Mesendoderm (in vitro differentiated cells): ENCODE measurements at regions not wholly inside any gene's neighbourhood (a gene's known extent, or its start where the extent isn't known, plus 50 kb on each side); places are given as distances from the start of the nearest gene placed in this dataset.

Source experiments
- DNase-seq: peaks from one replicate; pipeline ENCODE4 v3.0.0; 2013
- H2AK5ac ChIP-seq: 2 replicates; pipeline ENCODE4 v1.6.1; 2013; ENCODE audit warnings: low read length, inconsistent platforms
- H2BK120ac ChIP-seq: 2 replicates; pipeline ENCODE4 v1.6.1; 2013; ENCODE audit warnings: low read depth, mild to moderate bottlenecking, low read length, moderate library complexity, mixed read lengths
- H2BK15ac ChIP-seq: replicated peaks from 2 replicates; pipeline ENCODE4 v1.6.1; 2013; ENCODE audit warnings: low read depth, mild to moderate bottlenecking, moderate library complexity
- H2BK5ac ChIP-seq: 2 replicates; pipeline ENCODE4 v1.6.1; 2013; ENCODE audit warnings: low read length, inconsistent platforms
- H3K18ac ChIP-seq: 2 replicates; pipeline ENCODE4 v1.6.1; 2013; ENCODE audit warnings: mild to moderate bottlenecking, low read length, mixed read lengths
- H3K23ac ChIP-seq: one replicate; pipeline ENCODE4 v1.6.1; 2013; ENCODE audit warnings: low read length
- H3K27ac ChIP-seq: 2 replicates; pipeline ENCODE4 v1.5.1; 2013; ENCODE audit warnings: low read depth, mild to moderate bottlenecking, inconsistent platforms, low read length, moderate library complexity
- H3K27me3 ChIP-seq: 2 replicates; pipeline ENCODE4 v1.6.1; 2013; ENCODE audit warnings: low read length, control low read depth, mild to moderate bottlenecking, inconsistent platforms; ENCODE audit not compliant: insufficient read depth, poor library complexity
- H3K36me3 ChIP-seq: 2 replicates; pipeline ENCODE4 v1.6.1; 2013; ENCODE audit warnings: low read length, inconsistent platforms; ENCODE audit not compliant: control insufficient read depth, insufficient read depth
- H3K4ac ChIP-seq: one replicate; pipeline ENCODE4 v1.6.1; 2013; ENCODE audit warnings: low read depth, mild to moderate bottlenecking, low read length, moderate library complexity
- H3K4me1 ChIP-seq: 2 replicates; pipeline ENCODE4 v1.6.1; 2013; ENCODE audit warnings: low read depth, low read length, inconsistent platforms; ENCODE audit not compliant: control insufficient read depth
- H3K4me2 ChIP-seq: 2 replicates; pipeline ENCODE4 v1.6.1; 2013; ENCODE audit warnings: low read length
- H3K4me3 ChIP-seq: 2 replicates; pipeline ENCODE4 v1.5.1; 2013; ENCODE audit warnings: mild to moderate bottlenecking, low read length
- H3K56ac ChIP-seq: one replicate; pipeline ENCODE4 v1.6.1; 2013; ENCODE audit warnings: low read length
- H3K79me1 ChIP-seq: 2 replicates; pipeline ENCODE4 v1.6.1; 2013; ENCODE audit warnings: low read length, inconsistent platforms
- H3K79me2 ChIP-seq: 2 replicates; pipeline ENCODE4 v1.6.1; 2013; ENCODE audit warnings: mild to moderate bottlenecking, low read length; ENCODE audit not compliant: control insufficient read depth, insufficient read depth
- H3K9ac ChIP-seq: 2 replicates; pipeline ENCODE4 v1.6.1; 2013; ENCODE audit warnings: low read length, inconsistent platforms
- H4K5ac ChIP-seq: one replicate; pipeline ENCODE4 v1.6.1; 2013; ENCODE audit warnings: low read length
- H4K8ac ChIP-seq: one replicate; pipeline ENCODE4 v1.6.1; 2013; ENCODE audit warnings: low read depth, mild to moderate bottlenecking, control low read depth, low read length, moderate library complexity
- WGBS: extraction: QIAGEN DNeasy Blood & Tissue Kit; methylation state at CpG from one replicate; pipeline ENCODE4 v1.1.7; 2013; ENCODE audit warnings: low lambda C conversion rate, missing lambda C conversion rate; ENCODE audit not compliant: insufficient coverage; ENCODE audit errors: extremely low coverage; 5-methylcytosine and 5-hydroxymethylcytosine counted together

- no CpG with 5 or more reads among the region's 1 CpG for WGBS
- H3K23ac ChIP-seq: no peak overlapping the region
- H2BK120ac ChIP-seq: no peak overlapping the region
- H3K4me2 ChIP-seq: no peak overlapping the region
- H2BK5ac ChIP-seq: no peak overlapping the region
- H3K4me3 ChIP-seq: no peak overlapping the region
- no peak overlapping the region for H2BK15ac ChIP-seq
- H4K5ac ChIP-seq: no peak overlapping the region
- H3K79me2 ChIP-seq: no peaks in the 10 kb centered on the region
- no peak overlapping the region for H3K4ac ChIP-seq
- H3K79me1 ChIP-seq: no peaks in the 10 kb centered on the region
- H3K18ac ChIP-seq: no peak overlapping the region
- H4K8ac ChIP-seq: no peak overlapping the region
- H3K9ac ChIP-seq: no peak overlapping the region
- no peak overlapping the region for H2AK5ac ChIP-seq
- no peak overlapping the region for H3K56ac ChIP-seq
- no peak for DNase-seq
- H3K4me1 ChIP-seq: no peaks in the 10 kb centered on the region
- H3K27ac ChIP-seq: no peak overlapping the region
- no peaks in the 10 kb centered on the region for H3K36me3 ChIP-seq
- H3K27me3 ChIP-seq: no peaks in the 10 kb centered on the region
These were observed 171.1 kb upstream of the SLC7A11 start for GRCh38 chr4:138413273-138413672.

- Histone ChIP-seq H4K5ac (no peak overlapping the region), H4K8ac (no peak overlapping the region), H2AK5ac (no peak overlapping the region), H2BK5ac (no peak overlapping the region), H3K56ac (no peak overlapping the region), H3K4ac (no peak overlapping the region), H3K18ac (no peak overlapping the region), H3K4me3 (no peak overlapping the region), H3K23ac (no peak overlapping the region), H3K27me3 (no peaks in the 10 kb centered on the region), H3K9ac (no peak overlapping the region), H2BK15ac (no peak overlapping the region), H2BK120ac (no peak overlapping the region), H3K27ac (no peak overlapping the region), H3K79me1 (no peaks in the 10 kb centered on the region), H3K79me2 (no peaks in the 10 kb centered on the region), H3K36me3 (no peaks in the 10 kb centered on the region), H3K4me1 (no peaks in the 10 kb centered on the region), H3K4me2 (no peak overlapping the region)
- WGBS: no CpG with 5 or more reads among the region's 5 CpGs
- no peak for DNase-seq
These were observed 170.7 kb upstream of the SLC7A11 start for GRCh38 chr4:138412847-138413246.

DNA sequence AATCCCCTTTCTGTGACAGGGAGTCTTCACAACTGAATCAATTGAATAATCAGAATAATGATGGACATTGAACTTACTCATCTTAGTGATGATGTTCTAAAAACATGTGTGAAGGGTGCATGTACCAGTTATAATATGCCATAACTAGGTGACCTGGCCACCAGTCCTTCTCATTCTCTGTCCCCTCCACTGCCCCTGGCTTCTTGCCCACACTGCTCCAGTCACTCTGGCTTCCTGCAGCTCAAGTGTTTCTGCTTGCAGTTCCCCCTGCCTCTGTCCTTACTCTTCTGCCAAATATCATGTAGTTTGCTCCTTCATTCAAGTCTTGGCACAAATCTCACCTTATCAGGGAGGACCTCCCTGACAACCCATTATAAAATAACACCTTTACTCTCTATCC lies 168.1 kb upstream of the SLC7A11 start:
- Histone ChIP-seq H3K79me1 (no peaks in the 10 kb centered on the region), H3K23ac (no peak overlapping the region), H3K4ac (no peak overlapping the region), H4K8ac (no peak overlapping the region), H2BK15ac (no peak overlapping the region), H3K18ac (no peak overlapping the region), H3K4me1 (no peaks in the 10 kb centered on the region), H3K27me3 (no peaks in the 10 kb centered on the region), H2BK120ac (no peak overlapping the region), H2BK5ac (no peak overlapping the region), H3K36me3 (no peaks in the 10 kb centered on the region), H4K5ac (no peak overlapping the region), H3K27ac (no peak overlapping the region), H3K56ac (no peak overlapping the region), H3K79me2 (no peaks in the 10 kb centered on the region), H3K9ac (no peak overlapping the region), H3K4me3 (no peak overlapping the region), H2AK5ac (no peak overlapping the region), H3K4me2 (no peak overlapping the region)
- no peak for DNase-seq

- Histone ChIP-seq H3K18ac (no peak overlapping the region), H3K36me3 (no peaks in the 10 kb centered on the region), H3K79me1 (no peaks in the 10 kb centered on the region), H3K4me1 (no peaks in the 10 kb centered on the region), H2BK5ac (no peak overlapping the region), H3K4me3 (no peak overlapping the region), H3K4ac (no peak overlapping the region), H2AK5ac (no peak overlapping the region), H4K8ac (no peak overlapping the region), H3K79me2 (no peaks in the 10 kb centered on the region), H4K5ac (no peak overlapping the region), H3K27me3 (no peaks in the 10 kb centered on the region), H3K27ac (no peak overlapping the region), H3K23ac (no peak overlapping the region), H2BK15ac (no peak overlapping the region), H3K4me2 (no peak overlapping the region), H3K9ac (no peak overlapping the region), H2BK120ac (no peak overlapping the region), H3K56ac (no peak overlapping the region)
- no peak for DNase-seq
- WGBS: no CpG with 5 or more reads among the region's 3 CpGs
These were observed 167.5 kb upstream of the SLC7A11 start for GRCh38 chr4:138409670-138410069.

DNA sequence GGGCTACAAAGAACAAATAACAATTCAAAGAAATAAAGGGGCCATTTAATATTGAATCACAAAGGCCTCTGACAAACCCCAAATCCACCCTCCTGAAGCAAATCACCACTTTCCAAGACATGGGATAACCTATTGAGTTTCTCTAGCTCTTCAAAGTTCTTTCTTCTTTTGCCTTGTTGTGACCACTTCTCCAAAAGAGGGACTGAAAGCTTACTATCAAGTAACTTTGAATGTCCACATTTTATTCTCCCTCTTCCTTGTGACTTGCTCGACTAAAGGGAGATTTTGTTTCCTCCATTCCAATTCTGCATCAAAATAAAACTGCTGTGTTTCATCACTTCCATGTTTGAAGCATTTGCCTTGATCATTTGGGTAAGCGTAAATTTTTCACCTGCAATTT lies 166.6 kb upstream of the SLC7A11 start:
- Histone ChIP-seq H2BK15ac (no peak overlapping the region), H3K79me2 (no peaks in the 10 kb centered on the region), H3K4me1 (no peaks in the 10 kb centered on the region)

DNA sequence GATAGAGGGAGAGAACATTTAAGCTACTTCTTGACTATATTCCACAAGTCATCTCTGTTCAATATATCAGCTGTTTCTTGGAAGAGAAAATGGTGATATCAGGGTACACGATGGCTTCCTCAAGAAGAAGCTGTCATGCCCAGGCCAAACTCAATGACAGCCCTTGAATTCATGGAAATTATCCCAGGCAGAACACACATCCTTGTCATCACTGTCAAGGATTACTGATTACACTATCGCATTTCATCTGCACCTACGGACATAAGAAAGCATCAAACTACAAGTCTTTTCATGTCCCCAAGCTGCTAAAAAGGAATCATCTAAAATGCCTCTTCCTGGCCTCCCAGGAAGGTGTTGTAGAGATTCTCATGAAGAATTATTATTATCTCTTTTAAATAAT lies 165.2 kb upstream of the SLC7A11 start:
- H3K27ac ChIP-seq: no peak overlapping the region
- H3K18ac ChIP-seq: no peak overlapping the region
- H3K27me3 ChIP-seq: no peaks in the 10 kb centered on the region
- H3K23ac ChIP-seq: no peak overlapping the region
- no peak overlapping the region for H3K4me2 ChIP-seq
- no peak overlapping the region for H2BK15ac ChIP-seq
- no peak overlapping the region for H4K5ac ChIP-seq
- no peak overlapping the region for H4K8ac ChIP-seq
- H3K79me1 ChIP-seq: no peaks in the 10 kb centered on the region
- H3K4me1 ChIP-seq: no peaks in the 10 kb centered on the region
- WGBS: no CpG with 5 or more reads among the region's 3 CpGs
- no peak overlapping the region for H3K56ac ChIP-seq
- no peak overlapping the region for H2AK5ac ChIP-seq
- H3K79me2 ChIP-seq: no peaks in the 10 kb centered on the region
- H3K36me3 ChIP-seq: no peaks in the 10 kb centered on the region
- no peak overlapping the region for H3K9ac ChIP-seq
- no peak overlapping the region for H3K4me3 ChIP-seq
- no peak overlapping the region for H2BK5ac ChIP-seq
- no peak overlapping the region for H3K4ac ChIP-seq
- no peak overlapping the region for H2BK120ac ChIP-seq
- DNase-seq: no peak

More for the DNA sequence above, 166.6 kb upstream of the SLC7A11 start:
- Histone ChIP-seq H3K4ac (no peak overlapping the region), H3K4me2 (no peak overlapping the region), H3K27me3 (no peaks in the 10 kb centered on the region), H3K9ac (no peak overlapping the region), H3K36me3 (no peaks in the 10 kb centered on the region), H3K56ac (no peak overlapping the region), H3K27ac (no peak overlapping the region), H2AK5ac (no peak overlapping the region), H3K79me1 (no peaks in the 10 kb centered on the region), H3K4me3 (no peak overlapping the region), H4K8ac (no peak overlapping the region), H4K5ac (no peak overlapping the region), H2BK120ac (no peak overlapping the region), H3K23ac (no peak overlapping the region), H3K18ac (no peak overlapping the region), H2BK5ac (no peak overlapping the region)
- no CpG with 5 or more reads among the region's 2 CpGs for WGBS
- DNase-seq: no peak
